Activated CD4-positive, alpha-beta memory T cell treated with anti-CD3 and anti-CD28 coated beads, Interleukin-2, amount 10 ng/mL, durations not matched to agents 7 days and 5 days (primary cell): ENCODE measurements at regions not wholly inside any gene's neighbourhood (a gene's known extent, or its start where the extent isn't known, plus 50 kb on each side); places are given as distances from the start of the nearest gene placed in this dataset.
"Not testable (repeated sequence)": the region's sequence is repeated elsewhere in the genome, so short reads cannot be mapped to it uniquely, and the experiment has no call there.

Experiments used
- CTCF ChIA-PET: fragments of 350-600 bp; sonication (Branson Sonifier 250); formaldehyde crosslinking; loops from one replicate; lab custom pipeline; 2021; ENCODE audit warnings: antibody characterized with exemption, inconsistent platforms; lab: Charles Lee
- POLR2A ChIA-PET: fragments of 350-600 bp; sonication (Branson Sonifier 250); formaldehyde crosslinking; loops from one replicate; lab custom pipeline; 2021; ENCODE audit warnings: antibody characterized with exemption; lab: Charles Lee
- DNase-seq: peaks from one replicate; pipeline ENCODE4 v3.0.0-alpha.2; 2020
- H3K27ac Mint-ChIP-seq: one replicate; pipeline ENCODE4 v1.8.0; 2021; ENCODE audit warnings: mild to moderate bottlenecking, mixed read lengths
- H3K27me3 Mint-ChIP-seq: one replicate; pipeline ENCODE4 v1.8.0; 2021; ENCODE audit warnings: mixed read lengths
- H3K36me3 Mint-ChIP-seq: one replicate; pipeline ENCODE4 v1.8.0; 2021; ENCODE audit warnings: low read depth, mixed read lengths
- H3K4me1 Mint-ChIP-seq: one replicate; pipeline ENCODE4 v1.8.0; 2021; ENCODE audit warnings: mixed read lengths
- H3K4me3 Mint-ChIP-seq: one replicate; pipeline ENCODE4 v1.8.0; 2021; ENCODE audit warnings: mild to moderate bottlenecking, mixed read lengths
- H3K9me3 Mint-ChIP-seq: one replicate; pipeline ENCODE4 v1.8.0; 2021; ENCODE audit warnings: mixed read lengths

DNA sequence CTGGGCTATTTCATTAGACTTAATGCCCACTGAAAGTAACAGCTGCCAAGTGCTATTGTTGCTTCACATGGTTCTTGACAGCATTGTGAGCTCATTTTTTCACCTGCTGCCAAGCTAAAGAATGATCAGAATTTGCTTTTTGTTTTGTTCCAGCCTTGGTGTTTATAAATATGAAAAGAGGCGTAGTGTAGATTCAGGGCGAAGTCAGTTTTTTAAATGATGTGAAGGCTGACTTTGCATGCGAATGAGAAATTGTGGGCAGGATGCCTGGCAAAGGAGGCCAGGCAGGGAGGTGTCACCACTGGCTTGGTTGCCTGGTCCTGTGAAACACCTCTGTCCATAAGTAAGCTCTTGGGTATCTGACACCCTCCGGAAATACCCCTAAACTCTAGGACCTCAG is 93.3 kb upstream of the NAP1L1 start:
- POLR2A ChIA-PET, result no interaction called here

DNA sequence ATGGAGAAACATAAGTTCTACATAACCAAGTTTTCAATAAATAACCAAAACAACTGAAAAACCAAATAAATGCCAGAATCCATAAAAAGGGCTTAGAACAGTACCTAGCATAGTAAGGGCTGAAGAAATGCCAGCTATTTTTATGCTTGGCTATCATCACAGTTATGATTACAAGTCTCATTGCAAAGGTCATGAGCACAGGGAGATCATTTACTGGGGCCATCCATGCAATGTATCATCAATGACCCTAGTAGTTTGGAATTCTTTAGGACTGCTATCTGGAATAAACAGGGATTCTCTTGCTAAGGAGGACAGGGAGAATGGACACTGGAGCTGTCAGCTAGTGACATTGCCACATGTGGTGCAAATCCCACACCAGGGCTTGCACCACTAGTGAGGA is 92.5 kb upstream of the NAP1L1 start:
- H3K27me3 Mint-ChIP-seq, result peaks cover 15% of the 10 kb centered on the region
- H3K27ac Mint-ChIP-seq, result no peak overlapping the region
- no peaks in the 10 kb centered on the region for H3K36me3 Mint-ChIP-seq
- H3K4me3 Mint-ChIP-seq, result no peak overlapping the region
- ChIA-PET POLR2A (no interaction called here), CTCF (no interaction called here)
- no peaks in the 10 kb centered on the region for H3K4me1 Mint-ChIP-seq
- no peak for DNase-seq
- no peaks in the 10 kb centered on the region for H3K9me3 Mint-ChIP-seq

More for the DNA sequence above, 93.3 kb upstream of the NAP1L1 start:
- no peaks in the 10 kb centered on the region for H3K9me3 Mint-ChIP-seq
- H3K27me3 Mint-ChIP-seq, result peaks cover 15% of the 10 kb centered on the region
- no peaks in the 10 kb centered on the region for H3K36me3 Mint-ChIP-seq
- CTCF ChIA-PET, result no interaction called here
- no peak for DNase-seq
- H3K27ac Mint-ChIP-seq, result no peak overlapping the region
- H3K4me1 Mint-ChIP-seq, result no peaks in the 10 kb centered on the region
- no peak overlapping the region for H3K4me3 Mint-ChIP-seq

DNA sequence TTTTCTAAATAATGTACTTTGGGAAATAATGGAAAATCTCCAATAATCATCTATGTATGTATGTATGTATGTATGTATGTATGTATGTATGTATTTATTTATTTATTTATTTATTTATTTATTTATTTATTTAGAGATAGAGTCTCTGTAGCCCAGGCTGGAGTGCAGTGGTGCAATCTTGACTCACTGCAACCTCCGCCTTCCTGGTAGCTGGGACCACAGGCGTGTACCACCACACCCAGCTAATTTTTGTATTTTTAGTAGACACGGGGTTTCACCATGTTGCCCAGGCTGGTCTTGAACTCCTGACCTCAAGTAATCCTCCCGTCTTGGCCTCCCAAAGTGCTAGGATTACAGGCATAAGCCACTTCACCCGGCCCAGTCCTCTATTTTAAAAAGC is 91.5 kb upstream of the NAP1L1 start:
- DNase-seq, H3K27ac Mint-ChIP-seq, CTCF ChIA-PET, POLR2A ChIA-PET, H3K36me3 Mint-ChIP-seq, H3K9me3 Mint-ChIP-seq, H3K4me3 Mint-ChIP-seq, H3K4me1 Mint-ChIP-seq: not testable (repeated sequence)
- H3K27me3 Mint-ChIP-seq, result peaks cover 22% of the 10 kb centered on the region

DNA sequence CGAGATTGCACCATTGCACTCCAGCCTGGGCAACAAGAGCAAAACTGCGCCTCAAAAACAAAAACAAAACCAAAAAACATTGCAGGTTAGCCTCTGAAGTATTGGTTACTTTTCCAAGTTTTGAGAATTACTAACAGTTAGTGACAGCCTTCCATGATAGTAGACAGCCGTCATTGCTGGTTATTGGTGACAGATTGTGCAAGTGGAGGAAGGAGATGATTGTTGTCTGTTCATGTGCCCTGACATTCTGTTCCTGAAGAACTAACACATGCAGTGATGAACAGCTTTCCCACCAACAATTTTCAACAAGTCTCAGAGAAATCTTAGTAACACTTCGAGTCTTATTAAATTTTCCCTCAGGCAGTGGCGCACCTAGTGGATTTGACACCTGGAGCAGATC is 89.3 kb upstream of the NAP1L1 start:
- ChIA-PET POLR2A (no interaction called here), CTCF (no interaction called here)
- no peaks in the 10 kb centered on the region for H3K4me1 Mint-ChIP-seq
- no peak overlapping the region for H3K4me3 Mint-ChIP-seq
- peaks cover 28% of the 10 kb centered on the region for H3K27me3 Mint-ChIP-seq
- no peak for DNase-seq
- H3K27ac Mint-ChIP-seq, result no peak overlapping the region
- no peaks in the 10 kb centered on the region for H3K36me3 Mint-ChIP-seq
- H3K9me3 Mint-ChIP-seq, result no peaks in the 10 kb centered on the region

DNA sequence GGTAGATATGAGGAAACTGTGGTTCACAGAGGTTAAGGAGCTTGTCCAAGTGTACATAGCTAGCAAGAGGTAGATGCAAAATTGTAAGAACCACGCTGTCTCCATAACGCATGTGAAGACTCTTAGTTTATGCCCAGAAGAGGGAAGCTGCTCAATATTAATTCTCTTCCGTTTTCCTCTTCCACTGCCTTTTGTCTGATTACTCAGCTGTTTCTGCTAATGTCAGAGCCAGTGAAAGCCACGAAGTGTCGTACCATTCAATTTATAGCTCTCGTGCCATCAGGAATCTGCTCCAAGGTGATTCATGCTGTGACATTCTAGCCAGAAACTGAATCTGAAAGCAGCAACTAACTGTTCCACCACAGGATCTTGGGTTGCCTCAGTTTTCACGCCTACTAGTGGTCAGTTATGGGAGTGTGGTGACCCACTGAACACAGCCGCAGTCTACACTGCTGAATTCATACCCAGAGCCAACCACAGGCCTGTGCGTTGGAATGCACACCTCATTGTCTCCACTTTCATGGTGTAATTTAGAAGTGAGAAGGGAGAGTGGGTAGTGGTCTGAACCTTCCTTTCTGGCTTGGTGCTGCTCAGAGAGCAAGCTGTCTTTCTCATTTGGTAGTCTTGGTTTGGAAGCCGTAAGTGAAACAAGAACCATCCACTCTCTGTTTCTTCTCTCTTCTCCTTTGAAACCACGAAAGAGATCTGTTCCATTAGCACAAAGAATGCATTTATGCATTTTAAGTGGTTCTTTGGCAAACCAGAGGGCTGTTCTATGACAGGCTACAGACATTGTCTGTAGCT is 74.2 kb upstream of the NAP1L1 start:
- Mint-ChIP-seq H3K36me3 (no peaks in the 10 kb centered on the region), H3K27me3 (peaks cover 2% of the 10 kb centered on the region), H3K27ac (no peak overlapping the region), H3K4me3 (peak overlapping the region; percentile 46), H3K9me3 (no peaks in the 10 kb centered on the region), H3K4me1 (peaks cover 15% of the 10 kb centered on the region)
- CTCF ChIA-PET, result interaction anchor here (0.6 to 2.2 kb wide), 12 partner anchors 9 to 401 kb away, joined by 3 to 12 read pairs (median 4); partner anchors contain the start of genes BBS10 and OSBPL8
- POLR2A ChIA-PET, result interaction anchor here (1.2 to 1.5 kb wide), 3 partner anchors 25 to 400 kb away, joined by 3 to 4 read pairs (median 3); partner anchors contain the start of genes NAP1L1 and OSBPL8
- peak; percentile 77 for DNase-seq

DNA sequence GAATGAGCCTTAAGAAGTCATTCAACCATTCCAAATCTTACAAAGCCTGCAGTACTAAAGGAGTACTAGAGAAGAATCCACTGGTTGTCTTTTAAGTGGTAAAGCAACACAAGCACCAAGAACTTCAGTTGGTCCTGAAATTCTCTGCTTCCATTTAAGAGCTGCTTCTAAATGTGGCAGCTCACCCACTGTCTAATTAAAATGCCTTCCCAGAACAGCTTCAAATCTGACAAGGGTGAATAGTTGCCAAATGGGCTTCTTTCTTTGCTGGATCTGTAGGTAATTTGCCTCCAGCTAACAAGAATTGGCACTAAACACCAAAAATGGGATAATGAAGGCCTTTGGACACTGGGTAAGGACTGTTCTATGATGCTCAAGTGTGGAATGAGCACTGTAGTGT is 72.2 kb upstream of the NAP1L1 start:
- DNase-seq, result no peak
- Mint-ChIP-seq H3K36me3 (no peaks in the 10 kb centered on the region), H3K27ac (no peak overlapping the region), H3K4me1 (peaks cover 18% of the 10 kb centered on the region), H3K27me3 (peaks cover 2% of the 10 kb centered on the region), H3K9me3 (no peaks in the 10 kb centered on the region), H3K4me3 (no peak overlapping the region)
- ChIA-PET CTCF (no interaction called here), POLR2A (no interaction called here)

DNA sequence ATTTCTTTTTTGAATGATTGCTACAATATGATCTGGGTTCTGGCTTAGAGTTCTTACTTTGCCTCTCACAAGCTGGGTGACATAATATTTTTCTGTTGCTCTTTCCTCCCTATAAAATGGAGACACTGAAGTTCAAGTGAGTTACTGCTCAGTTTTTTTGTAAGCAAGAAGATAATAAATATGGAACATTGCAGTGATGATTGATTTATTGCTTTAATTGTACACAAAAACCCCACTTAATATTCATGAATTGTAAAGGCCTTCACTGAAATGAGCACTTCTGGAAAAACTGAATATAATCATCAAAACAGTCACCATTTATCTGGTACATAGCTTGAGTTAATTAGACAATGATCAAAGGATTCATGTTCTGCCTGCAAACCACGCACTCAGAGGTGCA is 71.8 kb upstream of the NAP1L1 start:
- CTCF ChIA-PET, result no interaction called here
- Mint-ChIP-seq H3K27me3 (no peaks in the 10 kb centered on the region), H3K4me3 (no peak overlapping the region), H3K27ac (no peak overlapping the region), H3K36me3 (no peaks in the 10 kb centered on the region), H3K4me1 (peaks cover 18% of the 10 kb centered on the region), H3K9me3 (no peaks in the 10 kb centered on the region)
- POLR2A ChIA-PET, result interaction anchor here (2.1 kb wide), 1 partner anchor 12 kb away, joined by 8 read pairs; no protein-coding TSS in a partner anchor
- DNase-seq, result no peak

DNA sequence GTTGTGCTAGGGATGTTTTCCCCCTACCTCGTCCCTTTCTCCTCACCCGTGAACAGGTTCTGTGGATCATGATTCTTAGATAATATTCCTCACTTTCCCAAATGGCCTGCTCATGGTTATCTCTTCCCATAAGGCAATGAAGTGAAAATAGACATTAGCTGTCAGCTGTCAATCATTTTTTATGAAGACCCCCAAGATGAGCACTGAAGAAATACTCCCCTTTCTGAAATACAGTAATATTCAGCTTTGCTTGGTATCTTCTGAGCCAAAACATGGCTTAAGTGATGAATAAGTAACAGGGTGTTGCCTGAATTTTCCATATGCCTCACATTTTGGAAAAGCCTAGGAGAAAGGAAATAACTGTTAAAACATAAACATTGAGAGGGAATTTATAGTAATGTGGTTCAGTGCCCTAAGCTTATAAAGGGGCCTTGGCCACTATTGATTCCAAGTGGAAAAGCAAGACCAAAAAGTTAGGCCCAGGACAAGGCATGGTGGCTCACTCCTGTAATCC is 70.7 kb upstream of the NAP1L1 start:
- ChIA-PET CTCF (no interaction called here), POLR2A (interaction anchor here (1.2 to 2.1 kb wide), 2 partner anchors 11 to 21 kb away, joined by 3 to 8 read pairs; no protein-coding TSS in a partner anchor)
- H3K27me3 Mint-ChIP-seq, result no peaks in the 10 kb centered on the region
- peaks cover 19% of the 10 kb centered on the region for H3K4me1 Mint-ChIP-seq
- H3K36me3 Mint-ChIP-seq, result no peaks in the 10 kb centered on the region
- no peaks in the 10 kb centered on the region for H3K9me3 Mint-ChIP-seq
- no peak for DNase-seq
- no peak overlapping the region for H3K4me3 Mint-ChIP-seq
- no peak overlapping the region for H3K27ac Mint-ChIP-seq

DNA sequence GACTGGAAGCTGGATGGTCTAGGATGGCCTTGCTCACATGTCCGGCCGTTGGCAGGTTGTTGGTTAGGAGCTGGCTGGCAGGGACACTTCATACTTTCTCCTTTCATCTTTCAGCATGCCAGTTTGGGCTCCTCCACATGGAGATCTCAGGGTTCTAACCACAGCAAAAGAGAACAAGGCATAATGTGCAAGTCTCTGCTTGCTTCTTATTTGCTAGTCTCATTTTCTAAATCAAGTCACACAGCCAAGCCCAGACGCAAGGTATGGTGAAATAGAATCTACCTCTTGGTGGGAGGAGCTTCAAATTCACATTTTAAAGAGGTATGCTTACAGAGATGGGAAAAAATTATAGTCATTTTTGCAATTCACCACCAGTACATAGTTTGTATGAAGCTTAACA is 69.1 kb upstream of the NAP1L1 start:
- no peak for DNase-seq
- no peaks in the 10 kb centered on the region for H3K9me3 Mint-ChIP-seq
- CTCF ChIA-PET, result interaction anchor here (0.5 kb wide), 1 partner anchor 22 kb away, joined by 3 read pairs; no protein-coding TSS in a partner anchor
- H3K27me3 Mint-ChIP-seq, result no peaks in the 10 kb centered on the region
- H3K4me3 Mint-ChIP-seq, result no peak overlapping the region
- POLR2A ChIA-PET, result no interaction called here
- no peaks in the 10 kb centered on the region for H3K36me3 Mint-ChIP-seq
- no peak overlapping the region for H3K27ac Mint-ChIP-seq
- H3K4me1 Mint-ChIP-seq, result peaks cover 10% of the 10 kb centered on the region

DNA sequence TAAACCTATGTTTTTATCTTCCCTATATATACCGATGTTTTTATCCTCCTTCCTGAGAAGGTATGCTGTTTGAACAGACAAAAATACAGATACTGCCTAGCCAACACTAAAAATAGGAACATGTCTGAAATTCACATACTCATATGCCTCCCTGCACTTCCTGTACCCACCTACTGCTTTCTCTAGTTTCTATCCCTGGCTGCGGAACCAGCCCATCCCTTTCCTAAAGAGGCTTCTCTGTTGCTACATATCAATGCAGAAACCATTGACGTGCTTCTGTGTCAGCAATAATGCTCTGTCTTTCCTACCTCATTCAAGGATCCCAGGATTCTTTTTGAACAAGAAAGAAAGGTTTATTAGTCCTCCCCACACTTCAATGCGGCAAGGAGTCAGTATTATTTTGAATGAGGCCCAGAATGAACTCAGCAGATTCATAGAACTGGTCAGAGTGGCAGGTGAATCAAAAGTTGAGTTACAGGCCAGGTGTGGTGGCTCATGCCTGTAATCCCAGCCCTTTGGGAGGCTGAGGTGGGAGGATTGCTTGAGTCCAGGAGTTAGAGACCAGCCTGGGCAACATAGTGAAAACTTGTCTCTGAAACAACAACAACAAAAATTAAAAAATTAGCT is 67.8 kb upstream of the NAP1L1 start:
- no peaks in the 10 kb centered on the region for H3K27me3 Mint-ChIP-seq
- H3K4me3 Mint-ChIP-seq, result no peak overlapping the region
- no peak overlapping the region for H3K27ac Mint-ChIP-seq
- no peak for DNase-seq
- no peaks in the 10 kb centered on the region for H3K9me3 Mint-ChIP-seq
- peaks cover 5% of the 10 kb centered on the region for H3K4me1 Mint-ChIP-seq
- CTCF ChIA-PET, result no interaction called here
- H3K36me3 Mint-ChIP-seq, result no peaks in the 10 kb centered on the region
- POLR2A ChIA-PET, result no interaction called here

DNA sequence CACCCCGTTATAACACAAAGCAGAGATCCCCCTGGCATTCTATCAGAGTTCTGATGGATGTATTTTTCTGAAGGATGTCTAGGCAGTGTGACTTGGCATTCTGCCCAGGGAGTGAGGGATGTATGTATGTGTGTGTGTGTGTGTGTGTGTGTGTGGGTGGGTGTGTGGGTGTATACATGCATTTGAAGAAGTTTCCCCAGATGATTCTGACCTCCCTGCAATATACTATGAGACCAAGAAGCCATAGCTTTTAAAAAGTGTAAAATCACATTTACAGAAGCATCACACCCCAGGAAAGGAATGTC is 59.7 kb upstream of the NAP1L1 start:
- no peaks in the 10 kb centered on the region for H3K9me3 Mint-ChIP-seq
- H3K4me3 Mint-ChIP-seq, result no peak overlapping the region
- no peaks in the 10 kb centered on the region for H3K36me3 Mint-ChIP-seq
- no peak for DNase-seq
- H3K27me3 Mint-ChIP-seq, result no peaks in the 10 kb centered on the region
- CTCF ChIA-PET, result interaction anchor here (0.6 to 2.5 kb wide), 2 partner anchors 14 to 61 kb away, joined by 3 to 10 read pairs; no protein-coding TSS in a partner anchor
- H3K4me1 Mint-ChIP-seq, result peaks cover 22% of the 10 kb centered on the region
- H3K27ac Mint-ChIP-seq, result no peak overlapping the region
- POLR2A ChIA-PET, result interaction anchor here (3.2 kb wide), 1 partner anchor 11 kb away, joined by 8 read pairs; no protein-coding TSS in a partner anchor

DNA sequence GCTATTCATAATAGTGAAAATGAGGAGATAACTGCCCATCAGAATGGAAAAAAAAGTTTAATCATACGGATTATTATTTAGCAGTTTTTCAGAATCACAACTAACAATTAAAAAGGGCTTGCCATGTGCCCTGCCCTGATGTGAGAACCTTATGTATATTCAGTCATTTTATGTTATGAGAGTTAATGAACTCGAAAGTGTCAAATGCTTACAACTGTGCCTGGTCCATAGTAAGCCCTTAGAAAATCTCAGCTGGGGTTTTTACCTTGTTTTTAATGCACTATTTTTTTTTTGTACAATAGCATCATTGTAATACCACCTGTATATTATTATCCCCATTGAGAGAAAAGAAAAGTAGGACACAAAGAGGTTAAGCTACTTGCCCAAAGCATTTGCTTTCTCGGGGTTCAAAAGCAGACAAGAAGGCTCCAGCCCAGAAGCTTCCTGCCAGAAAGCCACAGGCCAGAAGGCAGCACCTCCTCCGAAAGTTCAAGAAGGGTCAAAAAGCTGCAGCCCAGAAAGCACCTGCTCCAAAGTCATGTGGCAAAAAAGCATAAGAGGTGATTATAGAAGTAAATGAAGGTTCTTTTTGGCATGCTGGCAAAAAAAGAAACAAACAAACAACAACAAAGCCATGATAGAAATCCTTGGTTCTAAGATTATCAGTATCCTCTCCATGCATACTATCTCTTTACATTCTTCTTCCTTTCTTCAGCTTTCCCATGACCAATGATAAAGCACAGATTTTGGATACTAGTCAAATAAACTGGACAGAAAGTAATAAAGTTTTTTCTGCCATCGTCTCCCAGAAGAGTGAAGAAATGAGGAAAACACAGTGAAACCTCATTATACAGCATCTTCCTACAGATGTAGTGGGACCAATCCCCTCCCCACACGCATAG is 59.1 kb upstream of the NAP1L1 start:
- ChIA-PET POLR2A (interaction anchor here (3.2 kb wide), 1 partner anchor 12 kb away, joined by 8 read pairs; no protein-coding TSS in a partner anchor), CTCF (interaction anchor here (0.6 kb wide), 1 partner anchor 60 kb away, joined by 3 read pairs; no protein-coding TSS in a partner anchor)
- H3K9me3 Mint-ChIP-seq, result no peaks in the 10 kb centered on the region
- H3K4me3 Mint-ChIP-seq, result no peak overlapping the region
- H3K27me3 Mint-ChIP-seq, result no peaks in the 10 kb centered on the region
- peaks cover 22% of the 10 kb centered on the region for H3K4me1 Mint-ChIP-seq
- no peak overlapping the region for H3K27ac Mint-ChIP-seq
- DNase-seq, result peak; percentile 42
- H3K36me3 Mint-ChIP-seq, result no peaks in the 10 kb centered on the region
